SH-SY5Y (cell line): ENCODE measurements at regions not wholly inside any gene's neighbourhood (a gene's known extent, or its start where the extent isn't known, plus 50 kb on each side); places are given as distances from the start of the nearest gene placed in this dataset.

Experiments
- GATA2 ChIP-seq: IDR thresholded peaks from 2 replicates; pipeline ENCODE4 v1.6.1; 2011; ENCODE audit warnings: mild to moderate bottlenecking, low read depth, low read length
- GATA3 ChIP-seq: IDR thresholded peaks from 2 replicates; pipeline ENCODE4 v1.6.1; 2011; ENCODE audit warnings: low read depth, mild to moderate bottlenecking, low read length, moderate library complexity

GRCh38 chr2:181235011-181235410 lies 222.2 kb upstream of the ITGA4 start:
- TF ChIP-seq GATA3 (no peak), GATA2 (no peak)
